CD14-positive monocyte (primary cell): ENCODE measurements at regions not wholly inside any gene's neighbourhood (a gene's known extent, or its start where the extent isn't known, plus 50 kb on each side); places are given as distances from the start of the nearest gene placed in this dataset.

Experiments
- DNase-seq, 3 donors: peaks; one replicate each; pipeline ENCODE4 v3.0.0-alpha.2; 2011 to 2022
- H2AFZ ChIP-seq: 2 replicates; pipeline ENCODE4 v1.6.0; 2012; ENCODE audit warnings: mild to moderate bottlenecking, low read depth, low read length, inconsistent platforms; ENCODE audit not compliant: insufficient read depth, poor library complexity, severe bottlenecking
- H3K27ac ChIP-seq, 2 donors: 1 replicate in 1 of 2; 2 replicates in 1 of 2; pipeline ENCODE4 v1.5.1; 2012 to 2013; ENCODE audit warnings: low read length in 2 of 2, control low read depth in 1 of 2, inconsistent platforms in 1 of 2, low read depth in 1 of 2, mild to moderate bottlenecking in 1 of 2
- H3K27me3 ChIP-seq, 2 donors: one replicate each; pipeline versions ENCODE4 v1.6.0 to v1.6.1; 2011 to 2013; ENCODE audit warnings: low read length in 2 of 2; ENCODE audit not compliant: control insufficient read depth in 2 of 2, insufficient read depth in 2 of 2
- H3K36me3 ChIP-seq, 2 donors: replicated peaks in 1 of 2; 1 replicate in 1 of 2; 2 replicates in 1 of 2; pipeline versions ENCODE4 v1.5.1 to v1.6.1; 2012 to 2013; ENCODE audit warnings: low read length in 2 of 2, control low read depth in 1 of 2, inconsistent platforms in 1 of 2, mild to moderate bottlenecking in 1 of 2; ENCODE audit not compliant: insufficient read depth in 2 of 2, control insufficient read depth in 1 of 2
- H3K4me1 ChIP-seq, 2 donors: 1 replicate in 1 of 2; 2 replicates in 1 of 2; pipeline versions ENCODE4 v1.5.1 to v1.6.1; 2012 to 2013; ENCODE audit warnings: low read length in 2 of 2, control low read depth in 1 of 2, inconsistent platforms in 1 of 2, mild to moderate bottlenecking in 1 of 2, moderate library complexity in 1 of 2; ENCODE audit not compliant: insufficient read depth in 2 of 2, control insufficient read depth in 1 of 2
- H3K4me2 ChIP-seq: replicated peaks from 2 replicates; pipeline ENCODE3; 2012; ENCODE audit warnings: low read length, moderate library complexity, mild to moderate bottlenecking; ENCODE audit not compliant: poor library complexity, severe bottlenecking; ENCODE audit errors: extremely low read depth
- H3K4me3 ChIP-seq, 3 experiments: fragments of 200-600 bp in 1 of 3; sonication (generic) in 1 of 3; replicated peaks in 1 of 3; 1 replicate in 2 of 3; 2 replicates in 1 of 3; pipeline ENCODE4 v1.5.1; 2011 to 2013; ENCODE audit warnings: low read length in 3 of 3, mild to moderate bottlenecking in 3 of 3, control low read depth in 2 of 3, low read depth in 2 of 3, inconsistent platforms in 1 of 3, moderate library complexity in 1 of 3
- H3K79me2 ChIP-seq: 2 replicates; pipeline ENCODE4 v1.6.0; 2012; ENCODE audit warnings: mild to moderate bottlenecking, control low read depth, inconsistent platforms, low read length, moderate library complexity; ENCODE audit not compliant: insufficient read depth
- H3K9ac ChIP-seq: 2 replicates; pipeline ENCODE4 v1.6.0; 2017; ENCODE audit warnings: low read length, mild to moderate bottlenecking; ENCODE audit not compliant: insufficient read depth, poor library complexity, severe bottlenecking
- H3K9me3 ChIP-seq, 2 donors: replicated peaks in 1 of 2; 1 replicate in 1 of 2; 2 replicates in 1 of 2; pipeline versions ENCODE4 v1.5.1 to v1.6.1; 2012 to 2013; ENCODE audit warnings: low read length in 2 of 2, control low read depth in 1 of 2; ENCODE audit not compliant: control insufficient read depth in 1 of 2, insufficient read depth in 1 of 2
- H4K20me1 ChIP-seq: 2 replicates; pipeline ENCODE4 v1.6.0; 2012; ENCODE audit warnings: mild to moderate bottlenecking, low read length, control low read depth, moderate library complexity; ENCODE audit not compliant: insufficient read depth
- H3K27ac Mint-ChIP-seq, 7 donors: one replicate each; pipeline ENCODE4 v1.8.0; 2020; ENCODE audit warnings: mild to moderate bottlenecking in 7 of 7, mixed read lengths in 7 of 7, moderate library complexity in 6 of 7, inconsistent platforms in 2 of 7
- H3K27me3 Mint-ChIP-seq, 3 donors: one replicate each; pipeline ENCODE4 v1.8.0; 2021 to 2022; ENCODE audit warnings: low read depth in 3 of 3, mild to moderate bottlenecking in 3 of 3, mixed read lengths in 3 of 3, moderate library complexity in 3 of 3, inconsistent platforms in 1 of 3
- H3K36me3 Mint-ChIP-seq, 2 donors: one replicate each; pipeline ENCODE4 v1.8.0; 2020; ENCODE audit warnings: mixed read lengths in 2 of 2, inconsistent platforms in 1 of 2, mild to moderate bottlenecking in 1 of 2
- H3K4me1 Mint-ChIP-seq: one replicate; pipeline ENCODE4 v1.8.0; 2020; ENCODE audit warnings: mild to moderate bottlenecking, mixed read lengths
- H3K4me3 Mint-ChIP-seq, 2 donors: one replicate each; pipeline ENCODE4 v1.8.0; 2020; ENCODE audit warnings: mild to moderate bottlenecking in 2 of 2, mixed read lengths in 2 of 2, moderate library complexity in 1 of 2
- H3K9me3 Mint-ChIP-seq, 7 donors: one replicate each; pipeline ENCODE4 v1.8.0; 2020 to 2022; ENCODE audit warnings: mixed read lengths in 7 of 7, mild to moderate bottlenecking in 6 of 7, moderate library complexity in 6 of 7, inconsistent platforms in 2 of 7
- CTCF ChIP-seq: fragments of 200-600 bp; IDR thresholded peaks from one replicate; pipeline ENCODE4 v1.8.0; 2022; ENCODE audit warnings: antibody characterized with exemption, mild to moderate bottlenecking
- WGBS: methylation state at CpG from one replicate; pipeline ENCODE4 v1.1.5; 2013; ENCODE audit warnings: missing lambda C conversion rate; ENCODE audit not compliant: insufficient coverage; 5-methylcytosine and 5-hydroxymethylcytosine counted together
- intact Hi-C, 2 donors: fragments of 100-400 bp; cut with micrococcal nuclease; formaldehyde crosslinking; loops; one replicate each; pipeline versions ENCODE4 v1.15.0 to v1.15.1; 2023

GRCh38 chr4:58734030-58734674, 1624.0 kb upstream of the IGFBP7 start:
- no peak overlapping the region for H3K27ac ChIP-seq
- H2AFZ ChIP-seq, result no peak overlapping the region
- Mint-ChIP-seq H3K27ac (no peak overlapping the region), H3K36me3 (no peaks in the 10 kb centered on the region), H3K9me3 (peaks cover 0 to 2% (median 0%) of the 10 kb centered on the region in 7 donors), H3K27me3 (no peaks in the 10 kb centered on the region), H3K4me3 (no peak overlapping the region), H3K4me1 (no peaks in the 10 kb centered on the region)
- no peak overlapping the region for H3K9ac ChIP-seq
- no CpG with 5 or more reads among the region's 1 CpG for WGBS
- no peaks in the 10 kb centered on the region for H4K20me1 ChIP-seq
- H3K4me3 ChIP-seq, result no peak overlapping the region
- H3K9me3 ChIP-seq, result no peaks in the 10 kb centered on the region
- H3K27me3 ChIP-seq, result no peaks in the 10 kb centered on the region
- DNase-seq, result no peak
- TF ChIP-seq CTCF, result no peak
- no peaks in the 10 kb centered on the region for H3K36me3 ChIP-seq
- H3K4me1 ChIP-seq, result no peaks in the 10 kb centered on the region
- no peak overlapping the region for H3K4me2 ChIP-seq
- H3K79me2 ChIP-seq, result no peaks in the 10 kb centered on the region
- intact Hi-C loops, result no loop called here

- no peak for DNase-seq
- WGBS, result no CpG with 5 or more reads among the region's 2 CpGs
- H3K4me3 Mint-ChIP-seq, result no peak overlapping the region
Observed at GRCh38 chr4:58732973-58733372, 1622.8 kb upstream of the IGFBP7 start.

More at GRCh38 chr4:58732973-58733372, 1622.8 kb upstream of the IGFBP7 start:
- Histone ChIP-seq H3K4me2 (no peak overlapping the region), H3K9me3 (no peaks in the 10 kb centered on the region), H3K36me3 (no peaks in the 10 kb centered on the region), H4K20me1 (no peaks in the 10 kb centered on the region), H3K9ac (no peak overlapping the region), H3K4me3 (no peak overlapping the region), H3K4me1 (no peaks in the 10 kb centered on the region), H3K27me3 (no peaks in the 10 kb centered on the region), H3K79me2 (no peaks in the 10 kb centered on the region), H2AFZ (no peak overlapping the region), H3K27ac (no peak overlapping the region)
- H3K27ac Mint-ChIP-seq, result no peak overlapping the region
- TF ChIP-seq CTCF, result no peak
- no peaks in the 10 kb centered on the region for H3K4me1 Mint-ChIP-seq
- H3K9me3 Mint-ChIP-seq, result peaks cover 0 to 2% (median 0%) of the 10 kb centered on the region in 7 donors
- H3K36me3 Mint-ChIP-seq, result no peaks in the 10 kb centered on the region
- intact Hi-C loops, result no loop called here
- no peaks in the 10 kb centered on the region for H3K27me3 Mint-ChIP-seq
